DND-41 (cell line): ENCODE measurements at regions not wholly inside any gene's neighbourhood (a gene's known extent, or its start where the extent isn't known, plus 50 kb on each side); places are given as distances from the start of the nearest gene placed in this dataset.

Source experiments
- ATAC-seq: fragments of 200-7000 bp; cut with Tn5 transposase; 3 replicates; pipeline ENCODE4 v1.9.1; 2021; ENCODE audit warnings: low read depth; ENCODE audit not compliant: insufficient read depth
- DNase-seq: peaks from one replicate; pipeline ENCODE4 v3.0.0-alpha.2; 2020
- H2AFZ ChIP-seq: 2 replicates; pipeline ENCODE4 v1.6.0; 2012; ENCODE audit warnings: low read depth, low read length
- H3K27ac ChIP-seq: 2 replicates; pipeline ENCODE4 v1.5.1; 2012; ENCODE audit warnings: low read length, inconsistent platforms
- H3K27me3 ChIP-seq: fragments of 200-600 bp; sonication (generic); 2 replicates; pipeline ENCODE4 v1.6.0; 2012; ENCODE audit warnings: low read length, mild to moderate bottlenecking, inconsistent platforms; ENCODE audit not compliant: insufficient read depth, poor library complexity
- H3K36me3 ChIP-seq: 2 replicates; pipeline ENCODE4 v1.5.1; 2012; ENCODE audit warnings: low read length, inconsistent platforms; ENCODE audit not compliant: insufficient read depth
- H3K4me1 ChIP-seq: 2 replicates; pipeline ENCODE4 v1.5.1; 2012; ENCODE audit warnings: mild to moderate bottlenecking, low read length; ENCODE audit not compliant: insufficient read depth
- H3K4me2 ChIP-seq: 2 replicates; pipeline ENCODE4 v1.6.0; 2012; ENCODE audit warnings: mild to moderate bottlenecking, moderate library complexity, low read length, inconsistent platforms; ENCODE audit not compliant: insufficient read depth
- H3K4me3 ChIP-seq, 2 experiments: fragments of 200-600 bp in 1 of 2; shearing (Covaris generic) in 1 of 2; 2 replicates each; pipeline ENCODE4 v1.5.1; 2012 to 2016; ENCODE audit warnings: inconsistent platforms in 2 of 2, low read length in 2 of 2, mild to moderate bottlenecking in 2 of 2, low read depth in 1 of 2, moderate library complexity in 1 of 2
- H3K79me2 ChIP-seq: 2 replicates; pipeline ENCODE4 v1.6.0; 2012; ENCODE audit warnings: low read length, inconsistent platforms; ENCODE audit not compliant: insufficient read depth
- H3K9ac ChIP-seq: 2 replicates; pipeline ENCODE4 v1.6.0; 2012; ENCODE audit warnings: low read depth, mild to moderate bottlenecking, inconsistent platforms, low read length, moderate library complexity
- H3K9me3 ChIP-seq: 2 replicates; pipeline ENCODE4 v1.5.1; 2012; ENCODE audit warnings: low read length, moderate library complexity, mild to moderate bottlenecking, inconsistent platforms; ENCODE audit not compliant: insufficient read depth, severe bottlenecking
- H4K20me1 ChIP-seq: 2 replicates; pipeline ENCODE4 v1.6.0; 2012; ENCODE audit warnings: low read length; ENCODE audit not compliant: insufficient read depth
- CTCF ChIP-seq: IDR thresholded peaks from 2 replicates; pipeline ENCODE4 v1.5.1; 2012; ENCODE audit warnings: borderline replicate concordance, low read length, moderate library complexity, mild to moderate bottlenecking; ENCODE audit not compliant: poor library complexity, severe bottlenecking; ENCODE audit errors: extremely low read depth
- EZH2 ChIP-seq: IDR thresholded peaks from 3 replicates; pipeline ENCODE4 v1.6.1; 2012; ENCODE audit warnings: borderline replicate concordance, low read depth, mild to moderate bottlenecking, moderate library complexity, low read length, inconsistent platforms; ENCODE audit not compliant: severe bottlenecking

GRCh38 chr10:56583316-56583715, 222.3 kb upstream of the ZWINT start:
- Histone ChIP-seq H2AFZ (no peak overlapping the region), H3K9me3 (no peaks in the 10 kb centered on the region), H3K4me1 (no peaks in the 10 kb centered on the region), H3K36me3 (no peaks in the 10 kb centered on the region), H3K4me2 (no peak overlapping the region), H3K27me3 (no peaks in the 10 kb centered on the region), H4K20me1 (no peaks in the 10 kb centered on the region), H3K27ac (no peak overlapping the region), H3K9ac (no peak overlapping the region), H3K4me3 (no peak overlapping the region), H3K79me2 (no peaks in the 10 kb centered on the region)
- no peak for ATAC-seq
- TF ChIP-seq EZH2 (no peak), CTCF (no peak)
- no peak for DNase-seq

- no peak overlapping the region for H3K27ac ChIP-seq
- no peaks in the 10 kb centered on the region for H3K27me3 ChIP-seq
- DNase-seq (no peak), ATAC-seq (no peak)
- H3K4me2 ChIP-seq: no peak overlapping the region
- no peak overlapping the region for H3K9ac ChIP-seq
- TF ChIP-seq EZH2 (no peak), CTCF (no peak)
- H3K79me2 ChIP-seq: no peaks in the 10 kb centered on the region
- H2AFZ ChIP-seq: no peak overlapping the region
- no peak overlapping the region for H3K4me3 ChIP-seq
- H3K4me1 ChIP-seq: no peaks in the 10 kb centered on the region
- peaks cover 9% of the 10 kb centered on the region for H3K9me3 ChIP-seq
- no peaks in the 10 kb centered on the region for H4K20me1 ChIP-seq
- H3K36me3 ChIP-seq: no peaks in the 10 kb centered on the region
Measured at GRCh38 chr10:56567580-56567979, 206.5 kb upstream of the ZWINT start.

GRCh38 chr10:56561336-56561735, 200.3 kb upstream of the ZWINT start:
- no peaks in the 10 kb centered on the region for H3K4me1 ChIP-seq
- H3K4me2 ChIP-seq: no peak overlapping the region
- H3K9ac ChIP-seq: no peak overlapping the region
- H3K4me3 ChIP-seq: no peak overlapping the region
- H3K36me3 ChIP-seq: no peaks in the 10 kb centered on the region
- H3K27me3 ChIP-seq: no peaks in the 10 kb centered on the region
- no peak for DNase-seq
- no peak for ATAC-seq
- H3K27ac ChIP-seq: no peak overlapping the region
- H3K9me3 ChIP-seq: peaks cover 2% of the 10 kb centered on the region
- H4K20me1 ChIP-seq: no peaks in the 10 kb centered on the region
- H3K79me2 ChIP-seq: no peaks in the 10 kb centered on the region
- TF ChIP-seq CTCF: no peak
- TF ChIP-seq EZH2: no peak
- no peak overlapping the region for H2AFZ ChIP-seq

- no peak overlapping the region for H2AFZ ChIP-seq
- no peak overlapping the region for H3K4me2 ChIP-seq
- no peaks in the 10 kb centered on the region for H3K36me3 ChIP-seq
- DNase-seq (no peak), ATAC-seq (no peak)
- H4K20me1 ChIP-seq: no peaks in the 10 kb centered on the region
- no peaks in the 10 kb centered on the region for H3K27me3 ChIP-seq
- no peaks in the 10 kb centered on the region for H3K4me1 ChIP-seq
- H3K79me2 ChIP-seq: no peaks in the 10 kb centered on the region
- H3K9ac ChIP-seq: no peak overlapping the region
- H3K9me3 ChIP-seq: no peaks in the 10 kb centered on the region
- no peak overlapping the region for H3K27ac ChIP-seq
- no peak overlapping the region for H3K4me3 ChIP-seq
- TF ChIP-seq EZH2 (no peak), CTCF (no peak)
Measured at GRCh38 chr10:56551037-56551436, 190.0 kb upstream of the ZWINT start.
